Activated CD4-positive, alpha-beta T cell treated with anti-CD3 and anti-CD28 coated beads, Interleukin-2, amount 50 U/mL, for 16 hours (primary cell): ENCODE measurements at regions not wholly inside any gene's neighbourhood (a gene's known extent, or its start where the extent isn't known, plus 50 kb on each side); places are given as distances from the start of the nearest gene placed in this dataset.
"Not testable (repeated sequence)": the region's sequence is repeated elsewhere in the genome, so short reads cannot be mapped to it uniquely, and the experiment has no call there.

Source experiments
- DNase-seq: peaks from one replicate; pipeline ENCODE4 v3.0.0-alpha.2; 2020

- DNase-seq: no peak
Observed at GRCh38 chr1:80217377-80217986, 1211.0 kb upstream of the ADGRL4 start.

GRCh38 chr1:80214888-80215540, 1208.5 kb upstream of the ADGRL4 start:
- DNase-seq: no peak

GRCh38 chr1:80212948-80213347, 1206.4 kb upstream of the ADGRL4 start:
- DNase-seq: no peak

- no peak for DNase-seq
Observed at GRCh38 chr1:80211691-80212380, 1205.3 kb upstream of the ADGRL4 start.

GRCh38 chr1:80202118-80202517, 1195.6 kb upstream of the ADGRL4 start:
- no peak for DNase-seq

GRCh38 chr1:80194221-80194620, 1187.7 kb upstream of the ADGRL4 start:
- DNase-seq: no peak

- DNase-seq: no peak
Observed at GRCh38 chr1:80181418-80181817, 1174.9 kb upstream of the ADGRL4 start.

- DNase-seq: no peak
Observed at GRCh38 chr1:80171631-80172030, 1165.1 kb upstream of the ADGRL4 start.

- DNase-seq: no peak
Observed at GRCh38 chr1:80170811-80171485, 1164.4 kb upstream of the ADGRL4 start.

- no peak for DNase-seq
Observed at GRCh38 chr1:80164150-80164549, 1157.6 kb upstream of the ADGRL4 start.

GRCh38 chr1:80163686-80164085, 1157.2 kb upstream of the ADGRL4 start:
- DNase-seq: no peak

GRCh38 chr1:80158771-80159170, 1152.2 kb upstream of the ADGRL4 start:
- no peak for DNase-seq

- no peak for DNase-seq
Observed at GRCh38 chr1:80158266-80158665, 1151.7 kb upstream of the ADGRL4 start.

GRCh38 chr1:80155371-80155770, 1148.8 kb upstream of the ADGRL4 start:
- no peak for DNase-seq

- DNase-seq: no peak
Observed at GRCh38 chr1:80154176-80154575, 1147.6 kb upstream of the ADGRL4 start.

GRCh38 chr1:80153762-80154161, 1147.2 kb upstream of the ADGRL4 start:
- DNase-seq: no peak

GRCh38 chr1:80143361-80143760, 1136.8 kb upstream of the ADGRL4 start:
- DNase-seq: no peak

GRCh38 chr1:80137946-80138602, 1131.5 kb upstream of the ADGRL4 start:
- DNase-seq: not testable (repeated sequence)

- DNase-seq: no peak
Observed at GRCh38 chr1:80113168-80114038, 1106.9 kb upstream of the ADGRL4 start.

- DNase-seq: no peak
Observed at GRCh38 chr1:80101159-80101558, 1094.6 kb upstream of the ADGRL4 start.

- DNase-seq: no peak
Observed at GRCh38 chr1:80099713-80100112, 1093.2 kb upstream of the ADGRL4 start.

GRCh38 chr1:80085067-80085466, 1078.5 kb upstream of the ADGRL4 start:
- no peak for DNase-seq
